ENCODE measurements at regions not wholly inside any gene's neighbourhood (a gene's known extent, or its start where the extent isn't known, plus 50 kb on each side); places are given as distances from the start of the nearest gene placed in this dataset.

DNA sequence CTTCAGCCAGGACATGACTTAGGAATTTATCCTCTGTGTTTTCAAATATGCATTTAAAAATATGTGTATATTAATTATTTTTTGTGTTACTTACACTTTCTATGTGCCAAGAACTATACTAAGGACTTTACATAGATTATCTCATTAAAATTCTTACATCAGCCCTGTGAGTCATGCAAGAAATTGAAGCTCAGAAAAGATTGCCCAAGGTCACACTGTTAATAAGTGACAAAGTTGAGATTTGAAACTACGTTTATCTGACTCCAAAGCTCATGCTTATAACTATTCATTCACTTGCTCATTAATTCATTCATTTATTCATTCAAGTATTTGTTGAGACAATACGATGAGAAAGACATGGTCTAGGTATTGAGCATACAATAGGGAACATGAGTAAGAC is 62.9 kb upstream of the CHRDL1 start:
- DNase-seq (ENCODE audit: low spot score): no peak

DNA sequence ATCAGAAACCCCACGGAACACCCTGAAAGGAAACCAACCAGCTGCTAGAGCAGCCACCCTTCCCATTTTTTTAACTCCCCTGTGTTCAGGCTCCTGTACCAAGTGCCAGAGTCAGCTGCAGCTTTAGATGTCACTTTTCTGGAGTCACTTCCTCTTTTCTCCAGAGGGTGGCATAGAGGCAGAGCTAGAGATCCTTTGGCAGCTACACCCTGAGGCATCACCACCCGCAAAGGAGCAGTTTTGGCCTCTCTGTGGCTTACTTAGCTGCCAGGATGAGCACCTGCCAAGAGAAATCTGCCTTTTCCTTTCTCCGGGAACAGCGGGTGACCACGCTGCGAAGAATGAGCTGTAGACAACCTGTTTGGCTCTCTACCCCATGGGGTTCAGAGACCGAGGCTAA is 58.0 kb upstream of the CHRDL1 start:
- DNase-seq (ENCODE audit: low spot score): peak; percentile 19

DNA sequence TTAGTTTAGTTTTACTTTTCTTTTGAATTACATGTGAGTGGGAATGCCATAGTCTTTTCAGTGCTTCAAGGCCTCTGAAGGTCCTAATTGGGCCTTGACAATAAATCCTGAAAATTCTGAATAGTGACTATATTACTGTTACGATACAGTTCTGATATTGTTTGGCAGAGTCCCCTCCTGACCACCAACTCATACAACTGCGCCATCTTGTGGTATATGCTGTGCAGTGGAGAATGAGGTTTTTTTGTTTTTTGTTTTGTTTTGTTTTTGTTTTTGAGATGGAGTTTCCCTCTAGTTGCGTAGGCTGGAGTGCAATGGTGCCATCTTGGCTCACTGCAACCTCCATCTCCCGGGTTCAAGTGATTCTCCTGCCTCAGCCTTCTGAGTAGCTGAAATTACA is 56.6 kb upstream of the CHRDL1 start:
- peak; percentile 2 for DNase-seq (ENCODE audit: low spot score)

DNA sequence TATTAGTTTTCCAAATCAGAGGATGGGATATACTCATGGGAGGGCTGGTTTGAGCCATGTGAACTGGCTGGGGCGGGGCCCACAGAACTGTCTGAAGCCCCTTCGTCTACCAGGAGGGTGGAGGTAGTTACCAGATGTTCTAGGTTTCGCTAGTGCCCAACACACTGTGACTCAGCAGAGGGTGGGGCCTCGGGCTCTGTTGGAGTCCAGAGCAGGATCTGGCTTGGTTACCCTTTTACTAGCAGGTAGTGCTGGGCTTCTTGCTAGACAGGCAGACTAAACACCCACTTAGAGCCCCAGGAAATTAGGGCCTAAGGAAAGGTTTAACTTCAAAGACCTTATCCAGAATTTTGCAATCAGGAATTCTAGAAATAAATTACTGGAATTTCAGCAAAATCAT is 56.2 kb upstream of the CHRDL1 start:
- DNase-seq (ENCODE audit: low spot score): no peak

DNA sequence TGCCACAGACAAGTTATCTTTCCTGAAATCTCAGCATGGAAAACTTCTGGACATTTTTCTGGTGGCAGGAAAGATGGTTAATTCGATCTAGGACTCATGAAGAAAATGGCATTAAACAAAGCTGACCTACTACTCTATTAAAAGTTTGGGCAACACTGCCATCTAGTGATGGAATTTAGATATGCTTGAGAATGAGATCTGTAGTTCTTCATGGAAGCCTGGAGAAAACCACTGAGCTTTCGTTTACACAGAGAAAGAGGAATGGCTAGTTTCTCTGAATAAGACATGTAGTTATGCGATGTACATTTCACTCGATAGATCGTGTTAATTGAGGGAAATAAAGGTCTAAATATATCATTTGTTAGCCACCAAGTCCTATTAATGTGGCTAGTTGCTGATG is 51.7 kb upstream of the CHRDL1 start:
- DNase-seq (ENCODE audit: low spot score): peak; percentile 67

DNA sequence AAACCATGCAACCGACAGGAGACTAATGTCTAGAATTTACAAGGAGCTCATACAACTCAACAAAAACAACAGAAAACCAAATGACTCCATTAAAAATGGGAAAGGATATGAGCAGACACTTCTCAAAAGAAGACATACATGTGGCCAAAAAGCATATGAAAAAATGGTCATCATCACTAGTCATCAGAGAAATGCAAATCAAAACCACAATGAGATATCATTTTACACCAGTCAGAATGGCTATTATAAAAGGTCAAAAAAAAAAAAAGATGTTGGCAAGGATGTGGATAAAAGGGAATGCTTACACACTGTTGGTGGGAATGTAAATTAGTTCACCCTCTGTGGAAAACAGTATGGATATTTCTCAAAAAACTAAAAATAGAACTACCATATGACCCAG is 50.5 kb upstream of the CHRDL1 start:
- no peak for DNase-seq (ENCODE audit: low spot score)
